Left colon (tissue), 2 donors: ENCODE measurements at regions not wholly inside any gene's neighbourhood (a gene's known extent, or its start where the extent isn't known, plus 50 kb on each side); places are given as distances from the start of the nearest gene placed in this dataset.
A peak's percentile ranks its signal among the peaks of the same experiment; 100 is the strongest.

Experiments used
- ATAC-seq: fragments of 200-7000 bp; cut with Tn5 transposase; one replicate; pipeline ENCODE4 v1.9.1; 2020; ENCODE audit warnings: mild to moderate bottlenecking, moderate library complexity
- DNase-seq, 2 donors: peaks; one replicate each; pipeline ENCODE4 v3.0.0-alpha.2; 2020
- intact Hi-C, 2 donors: fragments of 100-400 bp; cut with DNase I in 1 of 2; cut with micrococcal nuclease in 1 of 2; formaldehyde crosslinking; loops; one replicate each; pipeline versions ENCODE4 v1.11.2 to v1.14.0; 2022; cut with DNase I, micrococcal nuclease
- donor health status: DM: no; HTN: no; CAD: no.
- donor health status: DM: yes; HTN: yes; CAD: no.

DNA sequence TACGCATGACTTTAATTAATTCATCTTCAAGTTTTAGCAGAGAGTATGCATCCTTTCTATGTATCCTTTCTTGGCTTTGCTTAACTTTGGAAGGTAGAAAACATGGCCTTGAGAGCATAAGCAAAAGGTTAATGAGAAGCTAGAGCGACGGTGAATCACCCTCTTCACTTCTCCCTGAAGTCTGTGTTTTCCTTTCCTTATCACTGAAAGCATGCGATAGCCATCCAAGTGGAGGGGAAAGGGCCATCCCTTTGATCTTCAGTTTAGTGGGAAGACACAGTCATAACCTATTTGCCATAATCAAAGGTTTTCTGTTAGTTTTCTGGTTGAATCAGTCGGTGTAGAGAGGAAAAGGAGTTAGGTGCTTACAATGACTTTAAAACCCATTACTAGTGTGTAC lies 354.0 kb upstream of the ROBO2 start:
- DNase-seq (no peak), ATAC-seq (peak; percentile 50)
- intact Hi-C loops, result no loop called here

DNA sequence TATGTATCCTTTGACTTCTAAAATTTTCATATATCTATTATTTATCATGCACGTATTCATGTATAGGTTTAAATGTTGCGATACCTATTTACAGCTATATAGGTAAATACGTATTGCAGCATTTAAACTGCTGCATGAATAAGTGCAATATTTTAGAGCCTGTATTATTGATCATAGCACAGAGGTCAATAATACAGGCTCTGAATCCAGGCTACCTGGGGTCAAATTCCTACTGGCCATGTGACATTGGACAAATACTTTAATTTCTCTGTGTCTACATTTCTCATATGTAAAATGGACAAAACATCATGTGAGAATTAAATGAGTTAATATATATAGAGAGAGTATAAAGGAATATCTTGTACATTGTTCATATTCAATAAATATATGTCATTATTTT lies 352.9 kb upstream of the ROBO2 start:
- ATAC-seq, result no peak
- intact Hi-C loops, result no loop called here

DNA sequence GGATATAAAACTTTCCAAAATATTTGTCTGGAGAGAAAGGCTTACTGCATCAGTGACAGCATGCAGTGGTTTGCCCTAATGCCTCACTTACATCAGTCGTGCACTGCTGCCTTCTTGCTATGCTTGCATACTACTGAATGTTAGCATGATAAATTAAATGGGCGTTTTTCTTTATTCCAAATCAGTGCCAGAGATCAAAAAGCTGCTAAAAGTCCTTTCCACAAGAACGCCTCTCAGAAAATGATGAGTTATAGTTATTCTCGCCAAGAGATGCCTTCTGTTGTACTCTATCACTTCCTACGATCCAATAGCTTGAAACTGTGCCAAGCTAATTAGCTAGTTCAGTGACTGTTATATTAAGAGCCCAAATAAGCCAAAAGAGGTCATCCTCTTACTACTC lies 345.8 kb upstream of the ROBO2 start:
- intact Hi-C loops, result no loop called here
- DNase-seq (no peak), ATAC-seq (no peak)

More for the DNA sequence above, 352.9 kb upstream of the ROBO2 start:
- DNase-seq, result no peak

DNA sequence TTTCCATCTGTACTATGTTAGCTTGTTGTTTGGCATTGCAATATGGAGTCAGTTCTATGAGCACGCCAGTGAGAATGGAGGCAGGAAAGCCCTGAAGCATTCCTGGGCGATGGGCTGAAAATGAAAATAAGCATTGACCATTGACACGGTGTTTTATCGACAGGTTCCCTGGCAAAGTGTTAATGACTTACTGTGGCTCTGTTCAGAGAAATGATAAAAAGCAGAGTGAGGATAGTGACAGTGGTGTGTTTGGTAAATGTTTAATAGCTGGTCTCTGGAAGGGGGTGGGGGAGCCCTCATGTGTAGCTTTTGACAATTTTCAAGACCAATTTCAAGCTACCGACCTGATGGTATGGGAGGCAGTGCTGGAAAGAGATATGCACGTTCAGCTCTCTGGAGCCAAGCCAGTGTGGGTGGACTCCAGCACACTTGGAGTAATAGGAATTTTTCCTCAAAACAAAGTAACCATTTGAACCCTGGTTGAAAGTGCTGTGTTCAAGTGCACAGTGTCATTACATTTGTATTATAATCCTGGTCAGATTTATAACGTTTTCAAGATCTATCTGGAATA lies 341.7 kb upstream of the ROBO2 start:
- no peak for DNase-seq
- ATAC-seq, result no peak
- intact Hi-C loops, result no loop called here

DNA sequence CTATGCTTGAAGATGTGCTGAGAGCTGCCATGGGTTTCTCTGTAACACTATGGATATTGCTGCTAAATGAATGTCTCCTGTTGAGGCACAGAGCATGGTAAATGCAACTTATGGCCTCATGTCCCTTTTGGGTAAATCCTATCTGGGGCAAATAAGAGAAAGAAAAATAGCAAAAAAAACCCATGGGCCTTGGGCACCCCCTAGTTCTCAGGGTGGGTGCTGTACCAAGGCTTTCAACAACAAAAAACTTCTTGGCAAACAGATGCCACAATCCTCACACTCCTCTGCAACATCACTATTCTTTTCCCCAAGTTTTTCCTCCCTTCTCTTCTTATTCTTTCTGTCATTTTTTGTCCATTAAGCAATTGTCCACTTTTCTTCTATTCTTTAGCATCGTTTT lies 340.1 kb upstream of the ROBO2 start:
- ATAC-seq (no peak), DNase-seq (no peak)
- intact Hi-C loops, result no loop called here

DNA sequence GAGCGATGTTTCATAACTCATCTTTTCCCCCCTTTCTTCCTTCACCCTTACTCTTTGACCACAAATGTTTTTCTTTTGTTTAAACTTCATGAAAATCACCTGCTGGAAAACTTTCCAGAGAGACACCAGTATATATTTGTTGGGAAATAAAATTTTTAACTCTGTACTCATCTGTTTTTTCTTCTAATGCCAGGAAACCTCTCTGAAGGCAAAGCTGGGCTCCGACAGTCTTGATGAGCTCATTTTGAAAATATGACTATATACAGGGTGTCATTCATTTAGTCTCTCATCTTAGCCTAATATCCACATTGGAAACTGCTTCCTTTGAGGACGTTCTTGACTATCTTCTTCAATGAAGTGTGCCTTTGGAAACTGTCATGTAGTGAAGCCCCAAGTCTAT lies 339.6 kb upstream of the ROBO2 start:
- intact Hi-C loops, result no loop called here
- no peak for DNase-seq
- ATAC-seq, result no peak

DNA sequence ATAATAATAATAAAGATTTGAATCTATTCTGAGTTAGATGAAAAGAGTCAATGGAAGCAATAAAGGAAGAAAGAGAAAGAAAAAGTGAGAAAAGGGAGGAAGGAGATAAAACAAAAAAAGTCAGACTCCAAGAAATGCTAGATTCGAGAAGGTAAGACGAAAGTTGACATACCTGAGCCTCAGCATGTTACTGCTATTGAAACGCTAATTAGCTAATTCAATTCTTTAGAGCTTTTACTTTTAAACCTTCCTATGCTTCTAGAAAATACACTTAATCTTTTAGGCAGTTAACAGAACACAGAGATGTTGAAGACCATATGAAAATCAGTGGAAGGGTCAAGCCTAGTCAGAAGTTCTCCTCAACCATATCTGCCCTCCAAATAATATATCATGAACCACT lies 337.2 kb upstream of the ROBO2 start:
- intact Hi-C loops, result no loop called here
- ATAC-seq (no peak), DNase-seq (no peak)

DNA sequence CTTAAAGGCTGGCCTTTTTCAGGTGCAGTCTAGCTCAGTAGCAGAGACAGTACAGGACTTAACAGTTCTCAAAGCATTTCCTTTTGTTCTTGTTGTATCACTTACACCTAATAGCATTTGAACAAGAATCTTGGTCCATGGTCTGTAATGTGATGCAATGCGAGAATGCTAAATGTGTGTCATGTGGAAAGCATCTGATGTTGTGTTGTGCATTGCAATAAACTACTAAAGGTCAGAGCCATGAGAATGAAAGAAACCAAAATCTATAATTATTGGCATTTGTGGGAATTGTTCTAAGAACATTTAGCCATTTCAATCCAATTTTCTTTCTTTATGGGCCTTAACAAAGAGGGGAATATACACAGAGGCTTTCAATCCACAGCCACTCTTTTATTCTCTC lies 324.5 kb upstream of the ROBO2 start:
- intact Hi-C loops, result no loop called here
- ATAC-seq (no peak), DNase-seq (no peak)

DNA sequence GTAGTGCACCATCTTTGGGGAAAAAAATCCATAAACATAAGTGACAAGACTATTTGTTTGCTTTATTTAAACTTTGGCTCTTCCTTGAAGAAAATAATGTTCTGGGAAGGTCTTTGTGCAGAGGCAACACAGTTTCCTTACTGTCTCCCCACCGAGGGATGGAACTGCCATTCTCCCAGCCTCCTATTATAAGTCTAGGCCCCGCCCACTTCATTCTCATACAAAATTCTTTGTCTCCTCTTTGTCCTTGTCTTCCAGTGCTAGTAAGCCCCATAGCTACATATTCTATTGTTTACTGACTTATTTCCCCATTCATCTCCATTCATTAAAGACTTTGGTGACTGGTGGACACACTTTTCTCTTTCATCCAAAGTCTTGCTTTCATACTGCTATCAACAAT lies 316.5 kb upstream of the ROBO2 start:
- no peak for ATAC-seq
- intact Hi-C loops, result no loop called here
- DNase-seq, result no peak

DNA sequence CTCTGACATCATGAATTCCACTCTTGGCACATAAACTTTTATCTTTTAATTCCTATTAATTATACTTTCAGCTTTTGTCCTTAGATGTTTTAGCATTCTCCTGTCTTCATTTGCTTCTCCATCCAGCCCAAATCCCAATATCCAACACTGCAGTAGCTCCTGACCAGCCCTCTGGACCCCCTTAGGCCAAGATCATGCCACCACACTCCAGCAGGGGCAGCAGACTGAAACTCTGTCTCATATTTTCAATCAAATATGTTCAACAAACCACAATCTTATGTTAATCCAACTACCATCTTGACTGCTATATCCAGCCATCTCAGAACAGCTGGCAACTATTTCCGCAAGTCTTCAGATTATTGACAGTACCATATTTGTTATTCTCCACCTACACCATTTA lies 315.8 kb upstream of the ROBO2 start:
- DNase-seq, result no peak
- ATAC-seq, result no peak
- intact Hi-C loops, result no loop called here

DNA sequence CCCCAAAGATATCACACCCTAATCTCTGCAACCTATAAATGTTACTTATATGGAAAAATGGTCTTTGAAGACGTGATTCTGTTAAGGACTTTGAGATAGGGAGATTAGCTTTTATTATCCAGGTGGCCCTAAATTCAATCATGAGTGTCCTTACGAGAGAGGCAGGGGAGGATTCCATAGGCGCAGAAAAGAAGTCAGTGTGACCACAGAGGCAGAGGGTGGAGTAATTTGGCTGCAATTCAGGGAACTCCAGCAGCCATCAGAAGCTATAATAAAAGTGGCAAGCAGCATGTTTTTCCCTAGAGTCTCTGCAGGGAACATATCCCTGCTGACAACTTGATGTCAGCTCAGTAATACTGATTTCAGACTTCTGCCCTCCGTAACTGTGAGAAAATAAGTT lies 315.2 kb upstream of the ROBO2 start:
- intact Hi-C loops, result no loop called here
- ATAC-seq, result peak; percentile 97

DNA sequence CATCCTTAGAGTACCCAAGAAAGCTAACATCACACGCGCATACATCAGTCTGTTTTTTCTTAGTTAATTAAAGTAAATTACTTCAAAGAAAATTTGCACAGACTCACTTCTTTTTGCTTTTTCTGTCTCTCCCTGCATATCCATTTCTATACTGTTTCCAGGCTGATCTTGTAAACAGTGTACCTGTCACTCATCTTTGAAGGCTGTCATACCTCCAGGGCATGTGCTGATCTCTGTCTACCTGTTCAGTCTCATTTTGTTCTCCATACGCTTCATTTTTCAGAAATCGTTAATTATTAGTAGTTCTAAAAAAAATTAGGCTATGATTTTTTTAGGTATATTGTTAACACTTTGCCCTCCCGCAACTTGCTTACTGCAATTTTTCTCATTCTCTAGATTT lies 313.9 kb upstream of the ROBO2 start:
- no peak for DNase-seq

More for the DNA sequence above, 315.2 kb upstream of the ROBO2 start:
- DNase-seq, result peak in 1 of 2 donors; percentile 16

DNA sequence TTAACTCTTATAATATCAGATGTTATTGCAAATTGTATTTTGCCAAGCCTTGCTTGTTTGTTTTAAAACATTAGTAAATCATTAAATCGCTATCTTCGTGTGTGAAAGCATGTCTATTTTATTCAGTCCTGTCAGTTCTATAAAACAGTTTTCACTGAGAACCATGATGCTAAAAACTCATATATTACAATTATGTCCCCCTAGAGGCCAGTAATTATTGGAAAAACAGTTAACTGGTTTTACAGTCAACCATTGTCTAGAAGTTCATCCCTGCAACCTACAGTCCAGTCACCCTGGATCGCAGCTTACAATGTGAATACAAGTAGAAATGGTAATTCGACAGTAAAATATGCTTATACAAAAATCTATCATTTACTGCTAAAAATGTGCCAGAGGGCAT lies 311.5 kb upstream of the ROBO2 start:
- no peak for DNase-seq
- intact Hi-C loops, result no loop called here
- no peak for ATAC-seq

More for the DNA sequence above, 313.9 kb upstream of the ROBO2 start:
- intact Hi-C loops, result no loop called here
- ATAC-seq, result no peak

DNA sequence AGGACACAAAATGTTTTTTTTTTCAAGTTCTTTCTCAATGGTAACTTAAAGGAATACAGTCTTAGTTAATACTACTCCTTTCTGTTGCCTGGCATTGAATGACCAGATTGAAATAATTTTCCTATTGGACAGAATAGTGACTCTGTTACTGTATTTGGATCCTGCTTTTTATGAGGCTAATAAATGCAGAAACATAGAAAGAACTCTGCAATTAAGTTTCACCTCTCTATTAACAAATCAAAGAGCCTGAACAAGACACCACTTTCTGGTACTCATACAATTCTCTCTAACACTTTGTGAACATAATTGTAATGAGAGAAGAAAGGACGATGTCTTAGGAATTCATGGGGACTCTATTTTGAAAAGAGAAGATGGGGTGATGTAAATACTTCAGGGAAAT lies 308.4 kb upstream of the ROBO2 start:
- intact Hi-C loops, result no loop called here
- no peak for DNase-seq
- ATAC-seq, result no peak

DNA sequence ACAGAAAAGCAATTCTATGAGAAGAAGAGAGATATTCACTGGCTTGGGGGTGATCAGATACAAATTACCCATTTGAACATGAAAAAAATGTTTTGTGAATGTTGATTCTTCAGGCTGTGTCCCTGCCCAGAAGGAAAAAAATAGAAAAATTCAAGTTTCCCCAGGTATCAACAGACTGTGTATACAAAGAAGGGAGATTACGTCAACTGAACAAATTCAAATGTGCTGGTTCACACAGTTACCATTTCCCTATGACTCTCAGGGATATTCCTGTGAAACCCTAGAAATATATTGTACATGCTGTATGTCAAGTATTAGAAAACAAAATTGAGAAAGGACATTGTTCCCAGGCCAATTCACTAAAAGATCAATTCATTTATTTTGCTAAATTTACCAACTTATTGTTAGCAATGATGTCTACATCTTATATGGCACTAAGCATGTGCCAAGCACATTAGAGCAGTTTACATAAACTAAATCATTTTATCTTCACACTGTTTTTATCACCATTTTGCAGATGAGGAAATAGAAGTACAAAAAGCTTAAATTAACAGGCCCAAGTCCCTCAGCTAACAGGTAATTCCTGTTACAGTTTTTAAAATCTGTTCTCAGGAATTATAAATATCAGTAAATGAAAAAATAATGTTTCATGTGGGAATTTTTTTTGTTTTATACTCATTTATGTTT lies 306.7 kb upstream of the ROBO2 start:
- intact Hi-C loops, result no loop called here
- ATAC-seq (no peak), DNase-seq (no peak)

DNA sequence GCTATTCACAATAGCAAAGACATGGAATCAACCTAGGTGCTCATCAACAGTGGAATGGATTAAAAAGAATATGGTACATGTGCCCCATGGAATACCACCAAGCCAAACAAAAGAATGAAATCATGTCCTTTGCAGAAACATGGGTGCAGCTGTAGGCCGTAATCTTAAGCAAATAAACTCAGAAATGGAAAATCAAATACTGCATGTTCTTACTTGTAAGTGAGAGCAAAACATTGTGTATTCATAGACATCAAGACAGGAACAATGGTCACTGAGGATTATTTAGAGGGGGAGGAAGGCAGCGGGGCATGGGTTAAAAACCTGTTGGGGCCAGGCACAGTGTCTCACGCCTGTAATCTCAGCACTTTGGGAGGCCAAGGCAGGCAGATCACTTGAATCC lies 304.7 kb upstream of the ROBO2 start:
- DNase-seq (no peak), ATAC-seq (no peak)
- intact Hi-C loops, result no loop called here

DNA sequence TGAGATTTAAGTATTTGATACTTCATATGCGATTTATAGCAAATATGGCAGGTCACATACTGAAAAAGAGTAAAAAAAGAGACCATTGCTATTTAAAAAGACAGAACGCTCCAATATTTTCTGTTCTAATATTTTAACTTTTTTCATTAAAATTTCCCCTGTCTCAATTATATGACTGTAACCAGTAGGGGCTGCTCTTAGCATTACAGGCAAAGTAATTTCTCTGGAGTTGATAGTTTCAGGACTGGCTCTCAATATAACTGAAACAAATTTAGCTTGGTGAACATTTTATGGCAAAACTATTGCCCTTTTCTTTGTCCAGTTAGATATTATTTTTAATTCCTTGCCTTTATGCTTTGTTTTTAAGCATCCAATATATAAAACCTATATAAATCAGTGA lies 286.3 kb upstream of the ROBO2 start:
- DNase-seq, result no peak
- intact Hi-C loops, result no loop called here
- ATAC-seq, result no peak

DNA sequence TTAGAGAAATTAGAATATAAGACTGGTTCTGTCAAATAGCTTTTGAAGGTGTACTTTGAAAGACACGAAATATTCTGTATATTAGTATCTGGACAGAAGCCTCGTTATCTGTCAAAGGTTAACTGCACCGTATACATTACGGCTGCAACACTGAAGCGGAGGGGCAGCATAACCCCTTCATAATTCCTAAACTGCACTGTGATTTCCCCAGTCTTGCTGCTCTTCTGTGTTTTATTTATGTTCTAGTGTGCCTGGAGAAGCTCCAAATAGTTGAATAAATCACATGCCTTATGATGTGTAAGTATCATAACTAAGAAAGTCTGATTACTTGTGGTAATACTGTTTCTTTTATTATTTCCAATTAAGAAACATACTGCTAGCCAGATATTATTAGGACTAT lies 285.7 kb upstream of the ROBO2 start:
- ATAC-seq, result no peak
- no peak for DNase-seq
- intact Hi-C loops, result no loop called here

DNA sequence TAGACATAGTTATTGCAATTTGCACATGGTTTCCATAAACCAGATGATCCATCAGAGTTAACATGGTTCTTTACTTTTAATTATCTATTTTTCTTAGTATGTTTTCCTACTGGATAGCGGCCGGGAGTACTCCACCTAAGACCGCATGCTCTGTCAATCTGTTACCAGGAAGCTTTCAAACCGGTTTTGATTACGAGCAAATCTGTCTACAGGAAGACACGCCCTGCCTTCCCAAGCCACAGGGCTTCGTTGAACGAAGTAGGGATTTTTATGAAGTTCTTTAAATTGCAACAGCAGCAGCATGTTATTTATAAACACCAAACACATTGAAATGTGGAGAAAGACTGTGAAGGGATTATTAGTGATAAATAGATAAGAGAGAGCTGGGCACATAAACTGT lies 283.3 kb upstream of the ROBO2 start:
- intact Hi-C loops, result no loop called here
- DNase-seq, result peak; percentile 44 to 57
- peak; percentile 100 for ATAC-seq

DNA sequence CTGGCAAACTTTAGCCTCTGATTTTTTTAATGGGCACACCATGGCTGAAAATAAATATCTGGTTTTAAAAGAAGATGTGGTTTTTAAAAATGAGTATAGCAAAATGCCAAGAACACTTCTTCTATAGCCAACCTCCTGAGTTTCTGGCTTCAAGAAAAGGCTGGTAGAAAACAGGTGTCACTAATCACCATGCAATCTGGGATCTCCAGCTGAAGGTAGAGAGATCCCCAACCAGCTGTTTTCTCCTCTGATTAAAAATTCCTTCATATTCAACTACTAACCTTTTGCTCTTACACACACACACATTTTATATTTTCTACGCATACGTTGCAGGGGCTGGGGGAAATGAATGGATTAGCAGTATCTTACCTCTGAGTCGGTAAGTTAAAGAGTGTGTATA lies 279.6 kb upstream of the ROBO2 start:
- no peak for DNase-seq
- intact Hi-C loops, result no loop called here
- ATAC-seq, result no peak

DNA sequence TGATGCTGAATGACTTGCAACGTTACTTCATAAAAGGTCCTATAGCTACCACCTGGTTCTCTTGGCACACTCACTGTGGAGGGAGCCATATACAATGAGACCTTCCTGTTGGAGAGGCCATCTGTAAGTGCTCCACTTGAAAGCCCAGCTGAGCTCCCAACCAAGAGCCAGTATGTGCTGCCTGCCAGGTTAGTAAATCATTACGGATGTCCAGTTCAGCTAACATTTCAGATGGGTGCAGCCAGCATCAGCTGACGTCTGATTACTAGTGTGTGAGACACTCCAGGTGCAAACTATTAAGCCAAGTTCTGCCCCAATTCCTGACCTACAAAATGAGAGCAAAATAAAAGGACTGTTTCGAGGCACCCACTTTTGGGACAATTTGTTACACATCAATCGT lies 274.4 kb upstream of the ROBO2 start:
- no peak for DNase-seq
- ATAC-seq, result no peak
- intact Hi-C loops, result no loop called here
